ENCODE measurements at regions not wholly inside any gene's neighbourhood (a gene's known extent, or its start where the extent isn't known, plus 50 kb on each side); places are given as distances from the start of the nearest gene placed in this dataset.
"Not testable (repeated sequence)": the region's sequence is repeated elsewhere in the genome, so short reads cannot be mapped to it uniquely, and the experiment has no call there.

DNA sequence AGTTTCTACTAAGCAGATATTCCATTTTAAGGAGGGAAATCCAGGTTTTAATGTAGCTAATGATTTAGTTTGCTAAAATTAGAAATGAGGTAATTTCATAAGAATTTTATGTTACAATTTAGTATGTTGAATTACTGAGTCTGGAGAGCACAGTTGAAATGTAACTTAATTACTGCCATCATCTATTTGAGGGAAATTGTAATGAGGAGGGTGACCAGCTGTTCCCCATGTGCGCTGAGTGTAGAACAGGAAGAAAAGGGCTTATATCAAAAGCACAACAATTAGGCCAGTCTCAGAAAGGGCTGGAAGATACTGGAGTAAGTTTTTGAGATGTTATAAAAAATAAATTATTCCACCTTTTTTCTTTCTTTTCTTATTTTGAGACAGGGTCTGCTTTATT lies 735.1 kb upstream of the GOT2 start:
- no peak for DNase-seq (ENCODE audit: low spot score in 2 of 2, unreplicated experiment in 2 of 2)
- H3K9me3 Mint-ChIP-seq = peaks cover 1% of the 10 kb centered on the region
- no peaks in the 10 kb centered on the region for H3K36me3 Mint-ChIP-seq
- no peaks in the 10 kb centered on the region for H3K4me1 Mint-ChIP-seq
- H3K4me3 Mint-ChIP-seq = no peak overlapping the region
- no peaks in the 10 kb centered on the region for H3K27me3 Mint-ChIP-seq (ENCODE audit: low read depth)
- TF ChIP-seq, protein P1, sequence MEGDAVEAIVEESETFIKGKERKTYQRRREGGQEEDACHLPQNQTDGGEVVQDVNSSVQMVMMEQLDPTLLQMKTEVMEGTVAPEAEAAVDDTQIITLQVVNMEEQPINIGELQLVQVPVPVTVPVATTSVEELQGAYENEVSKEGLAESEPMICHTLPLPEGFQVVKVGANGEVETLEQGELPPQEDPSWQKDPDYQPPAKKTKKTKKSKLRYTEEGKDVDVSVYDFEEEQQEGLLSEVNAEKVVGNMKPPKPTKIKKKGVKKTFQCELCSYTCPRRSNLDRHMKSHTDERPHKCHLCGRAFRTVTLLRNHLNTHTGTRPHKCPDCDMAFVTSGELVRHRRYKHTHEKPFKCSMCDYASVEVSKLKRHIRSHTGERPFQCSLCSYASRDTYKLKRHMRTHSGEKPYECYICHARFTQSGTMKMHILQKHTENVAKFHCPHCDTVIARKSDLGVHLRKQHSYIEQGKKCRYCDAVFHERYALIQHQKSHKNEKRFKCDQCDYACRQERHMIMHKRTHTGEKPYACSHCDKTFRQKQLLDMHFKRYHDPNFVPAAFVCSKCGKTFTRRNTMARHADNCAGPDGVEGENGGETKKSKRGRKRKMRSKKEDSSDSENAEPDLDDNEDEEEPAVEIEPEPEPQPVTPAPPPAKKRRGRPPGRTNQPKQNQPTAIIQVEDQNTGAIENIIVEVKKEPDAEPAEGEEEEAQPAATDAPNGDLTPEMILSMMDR (IDR thresholded peaks at IDR 0.05; ENCODE audit: unreplicated experiment) = no peak
- no peak overlapping the region for H3K27ac Mint-ChIP-seq

DNA sequence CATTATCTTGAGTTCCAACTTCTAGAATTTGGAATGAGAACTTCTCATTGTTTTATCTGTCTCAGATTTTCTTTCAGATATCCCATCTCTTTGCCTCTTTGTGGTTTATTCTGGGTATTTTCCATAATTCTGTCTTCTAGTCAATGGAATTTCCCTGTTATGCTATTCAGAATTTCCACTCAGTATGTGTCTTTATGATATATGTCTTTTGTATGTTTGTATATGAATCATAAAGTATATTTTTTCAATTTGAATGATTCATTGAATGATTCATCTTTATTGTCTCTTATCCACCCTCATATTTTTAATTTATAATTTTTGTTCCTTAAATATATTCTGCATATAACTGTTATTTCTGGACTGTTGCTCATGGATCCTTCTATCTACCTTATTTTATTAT lies 729.7 kb upstream of the GOT2 start:
- TF ChIP-seq, protein P1 (IDR thresholded peaks at IDR 0.05; ENCODE audit: unreplicated experiment) = no peak
- H3K4me1 Mint-ChIP-seq = no peaks in the 10 kb centered on the region
- no peaks in the 10 kb centered on the region for H3K36me3 Mint-ChIP-seq
- no peak overlapping the region for H3K4me3 Mint-ChIP-seq
- H3K27me3 Mint-ChIP-seq (ENCODE audit: low read depth) = no peaks in the 10 kb centered on the region
- no peak overlapping the region for H3K27ac Mint-ChIP-seq
- DNase-seq (ENCODE audit: low spot score in 2 of 2, unreplicated experiment in 2 of 2) = no peak
- no peaks in the 10 kb centered on the region for H3K9me3 Mint-ChIP-seq

DNA sequence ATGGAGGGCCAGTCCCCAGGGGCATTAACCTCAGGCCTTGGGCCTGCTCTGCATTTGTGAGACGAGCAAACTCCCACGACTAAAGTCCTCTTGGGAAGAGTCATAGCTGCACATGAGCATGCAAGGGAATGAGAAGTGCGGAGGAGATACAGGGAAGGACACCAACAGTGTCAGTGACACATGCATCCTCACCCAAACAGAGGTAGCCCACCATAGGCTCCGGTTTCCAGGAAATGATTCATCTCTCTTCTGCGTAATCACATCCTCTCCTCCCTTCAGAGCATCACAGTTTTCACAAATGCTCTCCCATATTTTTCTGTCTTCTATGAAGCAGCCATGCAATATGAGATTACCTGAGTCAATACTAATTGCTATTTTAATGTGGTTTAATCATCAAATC lies 725.7 kb upstream of the GOT2 start:
- Mint-ChIP-seq H3K27ac (no peak overlapping the region), H3K9me3 (no peaks in the 10 kb centered on the region), H3K4me3 (no peak overlapping the region), H3K4me1 (no peaks in the 10 kb centered on the region), H3K27me3 (ENCODE audit: low read depth) (no peaks in the 10 kb centered on the region), H3K36me3 (no peaks in the 10 kb centered on the region)
- TF ChIP-seq, protein P1 (IDR thresholded peaks at IDR 0.05; ENCODE audit: unreplicated experiment) = no peak
- DNase-seq (ENCODE audit: low spot score in 2 of 2, unreplicated experiment in 2 of 2) = no peak

DNA sequence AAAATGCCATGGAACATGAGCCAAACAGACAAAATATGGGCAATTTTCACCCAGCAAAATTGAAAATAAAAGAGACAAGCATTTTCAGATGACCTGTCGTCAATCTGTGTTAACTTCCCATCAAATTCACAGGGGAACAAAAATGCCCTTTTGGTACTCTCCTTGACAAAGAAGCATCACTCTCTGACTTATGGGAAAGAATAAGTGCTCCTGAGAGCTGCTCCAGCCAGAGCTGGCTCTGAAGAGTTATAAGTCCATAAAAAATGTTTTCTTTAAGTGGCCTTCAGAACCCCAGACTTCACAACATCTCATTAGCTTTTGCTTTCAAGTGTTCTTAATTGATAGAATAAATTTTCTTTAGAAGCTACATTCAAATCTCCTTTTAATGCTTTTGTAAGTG lies 721.4 kb upstream of the GOT2 start:
- Mint-ChIP-seq H3K9me3 (peaks cover 18% of the 10 kb centered on the region), H3K27ac (no peak overlapping the region), H3K27me3 (ENCODE audit: low read depth) (no peaks in the 10 kb centered on the region), H3K36me3 (no peaks in the 10 kb centered on the region), H3K4me3 (no peak overlapping the region), H3K4me1 (no peaks in the 10 kb centered on the region)
- TF ChIP-seq, protein P1 (IDR thresholded peaks at IDR 0.05; ENCODE audit: unreplicated experiment) = no peak
- no peak for DNase-seq (ENCODE audit: low spot score in 2 of 2, unreplicated experiment in 2 of 2)

DNA sequence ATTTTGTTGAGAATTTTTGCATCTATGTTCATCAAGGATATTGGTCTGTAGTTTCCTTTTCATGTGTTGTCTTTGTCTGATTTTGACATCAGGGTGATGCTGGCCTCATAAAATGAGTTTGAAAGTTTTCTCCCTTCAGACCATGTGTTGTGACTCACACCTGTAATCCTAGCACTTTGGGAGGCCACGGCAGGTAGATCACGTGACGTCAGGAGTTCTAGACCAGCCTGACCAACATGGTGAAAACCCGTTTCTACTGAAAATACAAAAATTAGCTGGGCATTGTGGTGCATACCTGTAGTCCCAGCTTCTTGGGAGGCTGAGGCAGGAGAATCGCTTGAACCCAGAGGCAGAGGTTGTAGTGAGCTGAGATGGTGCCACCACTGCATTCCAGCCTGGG lies 716.4 kb upstream of the GOT2 start:
- H3K4me3 Mint-ChIP-seq; H3K36me3 Mint-ChIP-seq; H3K27ac Mint-ChIP-seq; H3K27me3 Mint-ChIP-seq (ENCODE audit: low read depth); H3K4me1 Mint-ChIP-seq; DNase-seq (ENCODE audit: low spot score in 2 of 2, unreplicated experiment in 2 of 2): not testable (repeated sequence)
- peaks cover 27% of the 10 kb centered on the region for H3K9me3 Mint-ChIP-seq

DNA sequence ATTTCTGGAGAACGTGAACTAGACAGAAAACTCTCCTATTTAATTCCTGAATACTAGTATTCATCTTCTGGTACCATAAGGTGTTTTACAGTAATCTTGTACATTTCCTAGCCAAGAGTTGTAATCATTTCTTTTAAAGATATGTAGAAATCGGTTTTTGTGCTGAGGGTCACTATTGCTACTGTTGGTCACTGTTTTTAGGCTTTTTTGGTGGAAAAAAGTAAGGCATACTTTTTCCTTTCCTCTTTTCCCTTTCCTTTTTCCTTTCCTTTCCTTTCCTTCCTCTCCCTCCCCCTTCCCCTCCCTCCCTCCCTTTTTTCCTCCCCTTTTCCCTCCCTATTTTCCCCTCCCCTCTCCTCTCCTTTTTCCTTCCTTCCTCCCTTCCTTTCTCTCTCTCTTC lies 706.4 kb upstream of the GOT2 start:
- H3K9me3 Mint-ChIP-seq = peaks cover 20% of the 10 kb centered on the region
- no peaks in the 10 kb centered on the region for H3K36me3 Mint-ChIP-seq
- H3K4me3 Mint-ChIP-seq = no peak overlapping the region
- no peak overlapping the region for H3K27ac Mint-ChIP-seq
- TF ChIP-seq, protein P1 (IDR thresholded peaks at IDR 0.05; ENCODE audit: unreplicated experiment) = no peak
- no peak for DNase-seq (ENCODE audit: low spot score in 2 of 2, unreplicated experiment in 2 of 2)
- H3K27me3 Mint-ChIP-seq (ENCODE audit: low read depth) = no peaks in the 10 kb centered on the region
- no peaks in the 10 kb centered on the region for H3K4me1 Mint-ChIP-seq
